GM12878 (cell line): ENCODE measurements at regions not wholly inside any gene's neighbourhood (a gene's known extent, or its start where the extent isn't known, plus 50 kb on each side); places are given as distances from the start of the nearest gene placed in this dataset.

Experiments used
- ATAC-seq: fragments of 200-7000 bp; cut with Tn5 transposase; 3 replicates; pipeline ENCODE4 v1.9.1; 2020; ENCODE audit warnings: mild to moderate bottlenecking, moderate library complexity
- BruUV-seq: library from RNA; stranded (reverse); fragments of 400-500 nt; replicated peaks from 2 replicates; lab custom pipeline; 2021; lab: Mats Ljungman, UMichigan
- CTCF ChIA-PET: fragments of 300-600 bp; sonication (Branson Sonifier 250); formaldehyde crosslinking; extraction: SDS; loops from one replicate; lab custom pipeline; 2021; ENCODE audit warnings: inconsistent platforms; lab: Yijun Ruan, JAX
- POLR2A ChIA-PET: fragments of 350-600 bp; formaldehyde crosslinking; extraction: SDS; loops from one replicate; lab custom pipeline; 2021; ENCODE audit warnings: inconsistent platforms; lab: Charles Lee
- RAD21 ChIA-PET: fragments of 300-600 bp; sonication (Branson Sonifier 250); formaldehyde crosslinking; loops from one replicate; lab custom pipeline; 2023; ENCODE audit warnings: antibody characterized with exemption; ENCODE audit not compliant: unreplicated experiment; lab: Charles Lee
- SMC1A ChIA-PET: fragments of 300-600 bp; sonication (Branson Sonifier 250); formaldehyde crosslinking; loops from one replicate; lab custom pipeline; 2023; ENCODE audit not compliant: unreplicated experiment, uncharacterized antibody; lab: Charles Lee
- DNase-seq: peaks from one replicate; pipeline ENCODE4 v3.0.0-alpha.2; 2011; ENCODE audit warnings: low read depth, low spot score
- FAIRE-seq: peaks from 3 replicates; lab custom pipeline; 2011; peaks lifted over from hg19 to GRCh38; lab: Jason Lieb, UNC
- H2AFZ ChIP-seq: 2 replicates; pipeline ENCODE4 v1.6.0; 2011; ENCODE audit warnings: low read depth, low read length, control low read depth; ENCODE audit not compliant: control insufficient read depth
- H3K27ac ChIP-seq: 2 replicates; pipeline ENCODE4 v1.5.1; 2011; ENCODE audit warnings: control low read depth; ENCODE audit not compliant: control insufficient read depth, insufficient read depth
- H3K27me3 ChIP-seq, 2 experiments: replicated peaks in 1 of 2; 2 replicates each; pipeline versions ENCODE4 v1.6.0 to v1.6.1; 2011; ENCODE audit warnings: low read length in 1 of 2; ENCODE audit not compliant: control insufficient read depth in 2 of 2, insufficient read depth in 2 of 2
- H3K36me3 ChIP-seq, 2 experiments: 2 replicates each; pipeline ENCODE4 v1.5.1; 2011; ENCODE audit warnings: low read length in 1 of 2; ENCODE audit not compliant: control insufficient read depth in 2 of 2, insufficient read depth in 2 of 2
- H3K4me1 ChIP-seq: 2 replicates; pipeline ENCODE4 v1.6.1; 2011; ENCODE audit warnings: mild to moderate bottlenecking, low read length, moderate library complexity, mixed read lengths; ENCODE audit not compliant: control insufficient read depth, insufficient read depth
- H3K4me2 ChIP-seq: 2 replicates; pipeline ENCODE4 v1.6.0; 2011; ENCODE audit warnings: control low read depth; ENCODE audit not compliant: control insufficient read depth, insufficient read depth
- H3K4me3 ChIP-seq: fragments of 200-600 bp; sonication (generic); 2 replicates; pipeline ENCODE4 v1.5.1; 2016
- H3K79me2 ChIP-seq: 2 replicates; pipeline ENCODE4 v1.6.0; 2011; ENCODE audit warnings: low read length; ENCODE audit not compliant: control insufficient read depth, insufficient read depth
- H3K9ac ChIP-seq: 2 replicates; pipeline ENCODE4 v1.8.0; 2011; ENCODE audit warnings: low read length, control low read depth, mixed read lengths; ENCODE audit not compliant: control insufficient read depth, insufficient read depth
- H3K9me3 ChIP-seq: replicated peaks from 3 replicates; pipeline ENCODE4 v1.5.1; 2011; ENCODE audit warnings: mild to moderate bottlenecking, low read length; ENCODE audit not compliant: control insufficient read depth, insufficient read depth
- H4K20me1 ChIP-seq: 2 replicates; pipeline ENCODE4 v1.6.0; 2011; ENCODE audit not compliant: control insufficient read depth, insufficient read depth
- CBFB ChIP-seq: IDR thresholded peaks from 2 replicates; pipeline ENCODE4 v1.6.1; 2016; ENCODE audit warnings: antibody characterized with exemption, low read depth
- CHD4 ChIP-seq: fragments of 200-600 bp; sonication (generic); IDR thresholded peaks from 2 replicates; pipeline ENCODE4 v1.6.1; 2016; ENCODE audit warnings: mild to moderate bottlenecking
- CREM ChIP-seq: IDR thresholded peaks from 2 replicates; pipeline ENCODE4 v1.6.1; 2014; ENCODE audit warnings: antibody characterized with exemption, low read depth
- E2F8 ChIP-seq: fragments of 450-650 bp; IDR thresholded peaks from 2 replicates; pipeline ENCODE4 v1.6.1; 2018; ENCODE audit warnings: mild to moderate bottlenecking, low read depth, moderate library complexity; ENCODE audit not compliant: partially characterized antibody
- ETV6 ChIP-seq, 2 experiments: fragments of 450-650 bp in 1 of 2; IDR thresholded peaks in 1 of 2; conservative IDR thresholded peaks in 1 of 2; 2 replicates each; pipeline ENCODE4 v1.6.1; 2014; ENCODE audit warnings: antibody characterized with exemption in 1 of 2, borderline replicate concordance in 1 of 2, low read depth in 1 of 2, mild to moderate bottlenecking in 1 of 2, moderate library complexity in 1 of 2
- FOS ChIP-seq: IDR thresholded peaks from 3 replicates; pipeline ENCODE4 v1.6.1; 2011; ENCODE audit warnings: borderline replicate concordance; ENCODE audit not compliant: insufficient read length; ENCODE audit errors: extremely low read depth
- MXI1 ChIP-seq: fragments of 150-350 bp; IDR thresholded peaks from 2 replicates; pipeline ENCODE4 v1.6.1; 2011; ENCODE audit warnings: low read depth, mild to moderate bottlenecking, inconsistent platforms, low read length, improper control_type of control experiment
- MYC ChIP-seq: IDR thresholded peaks from 2 replicates; pipeline ENCODE4 v1.6.1; 2011; ENCODE audit warnings: mild to moderate bottlenecking, low read length, moderate library complexity, inconsistent platforms; ENCODE audit not compliant: insufficient read depth, insufficient replicate concordance, insufficient read length, severe bottlenecking
- NR2F1 ChIP-seq: fragments of 450-650 bp; conservative IDR thresholded peaks from 2 replicates; pipeline ENCODE4 v1.6.1; 2017; ENCODE audit warnings: mild to moderate bottlenecking
- POLR2AphosphoS5 ChIP-seq: IDR thresholded peaks from 2 replicates; pipeline ENCODE4 v1.6.1; 2011; ENCODE audit warnings: mild to moderate bottlenecking, low read length, inconsistent platforms
- RBBP5 ChIP-seq: fragments of 200-600 bp; sonication (generic); conservative IDR thresholded peaks from 2 replicates; pipeline ENCODE4 v1.6.1; 2016
- RELA ChIP-seq: fragments of 450-650 bp; IDR thresholded peaks from 2 replicates; pipeline ENCODE4 v1.8.0; 2014; ENCODE audit warnings: borderline replicate concordance; ENCODE audit not compliant: partially characterized antibody
- STAT1 ChIP-seq: fragments of 450-650 bp; conservative IDR thresholded peaks from 2 replicates; pipeline ENCODE4 v1.6.1; 2014; ENCODE audit warnings: antibody characterized with exemption, mild to moderate bottlenecking
- TCF3 ChIP-seq: IDR thresholded peaks from 2 replicates; pipeline ENCODE4 v1.6.1; 2012; ENCODE audit warnings: low read depth, mild to moderate bottlenecking, low read length, borderline replicate concordance; ENCODE audit not compliant: insufficient read depth
- TCF7 ChIP-seq: IDR thresholded peaks from 2 replicates; pipeline ENCODE4 v1.6.1; 2014; ENCODE audit warnings: antibody characterized with exemption, borderline replicate concordance
- USF1 ChIP-seq: IDR thresholded peaks from 2 replicates; pipeline ENCODE4 v1.6.1; 2011; ENCODE audit warnings: borderline replicate concordance, low read depth, mild to moderate bottlenecking, moderate library complexity, mixed read lengths, low read length; ENCODE audit not compliant: insufficient read depth; ENCODE audit errors: extremely low read length
- YBX1 ChIP-seq: fragments of 450-650 bp; IDR thresholded peaks from 2 replicates; pipeline ENCODE4 v1.6.1; 2016; ENCODE audit warnings: antibody characterized with exemption
- ZNF274 ChIP-seq: IDR thresholded peaks from one replicate; pipeline ENCODE4 v1.8.0; 2011; ENCODE audit not compliant: insufficient read length, insufficient read depth
- WGBS: methylation state at CpG from one replicate; pipeline ENCODE4 v1.1.6; 2016; ENCODE audit warnings: low lambda C conversion rate; ENCODE audit not compliant: insufficient replicate concordance, insufficient coverage; ENCODE audit errors: missing lambda C conversion rate; 5-methylcytosine and 5-hydroxymethylcytosine counted together
- in situ Hi-C: fragments of 300-500 bp; cut with MboI; formaldehyde crosslinking; loops from 9 replicates; pipeline ENCODE4 v1.14.3; 2018; ENCODE audit warnings: mixed read lengths
- intact Hi-C: fragments of 100-400 bp; cut with micrococcal nuclease; formaldehyde crosslinking; loops from one replicate; pipeline ENCODE4 v1.14.2; 2022; ENCODE audit not compliant: unreplicated experiment
- TF ChIP-seq, protein P1 (sequence below): fragments of 450-650 bp; IDR thresholded peaks from 2 replicates; pipeline ENCODE4 v1.6.1; 2017; ENCODE audit warnings: mild to moderate bottlenecking, low read depth, inconsistent platforms; ENCODE audit not compliant: poor library complexity, severe bottlenecking

DNA sequence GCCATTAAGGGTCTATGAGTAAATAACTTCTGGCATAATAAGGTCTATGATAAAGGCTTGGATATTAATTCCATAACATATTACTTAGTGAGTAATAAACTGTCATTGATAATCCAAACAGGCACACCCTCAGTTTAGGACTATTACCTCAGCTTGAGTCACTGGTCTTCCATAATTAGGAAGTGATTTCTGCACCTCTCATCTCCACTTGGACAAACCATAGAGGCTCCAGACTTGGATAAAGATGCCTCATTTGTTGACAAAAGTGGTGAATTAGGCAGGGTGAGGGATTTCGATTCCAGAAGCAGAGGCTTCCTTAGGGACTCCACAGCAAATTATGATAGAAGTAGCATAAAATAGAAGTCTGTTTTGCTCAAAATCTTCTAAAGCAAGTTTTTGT, 127.5 kb upstream of the MTAP start:
- Histone ChIP-seq H3K4me2 (no peak overlapping the region), H3K79me2 (no peaks in the 10 kb centered on the region), H3K4me1 (no peaks in the 10 kb centered on the region), H3K9me3 (no peaks in the 10 kb centered on the region), H2AFZ (no peak overlapping the region), H3K27me3 (no peaks in the 10 kb centered on the region), H4K20me1 (no peaks in the 10 kb centered on the region), H3K36me3 (no peaks in the 10 kb centered on the region), H3K9ac (no peak overlapping the region), H3K4me3 (no peak overlapping the region), H3K27ac (no peak overlapping the region)
- ChIA-PET CTCF (no interaction called here), POLR2A (no interaction called here), SMC1A (no interaction called here), RAD21 (no interaction called here)
- no peak for FAIRE-seq
- BruUV-seq: no TSS peak
- no peak for TF ChIP-seq E2F8
- TF ChIP-seq CBFB: no peak
- no peak for TF ChIP-seq ETV6 (conservative IDR thresholded peaks at IDR 0.05 in 1 of 2, IDR thresholded peaks at IDR 0.05 in 1 of 2; ENCODE audit: borderline replicate concordance in 1 of 2, low read depth in 1 of 2)
- TF ChIP-seq, protein P1, sequence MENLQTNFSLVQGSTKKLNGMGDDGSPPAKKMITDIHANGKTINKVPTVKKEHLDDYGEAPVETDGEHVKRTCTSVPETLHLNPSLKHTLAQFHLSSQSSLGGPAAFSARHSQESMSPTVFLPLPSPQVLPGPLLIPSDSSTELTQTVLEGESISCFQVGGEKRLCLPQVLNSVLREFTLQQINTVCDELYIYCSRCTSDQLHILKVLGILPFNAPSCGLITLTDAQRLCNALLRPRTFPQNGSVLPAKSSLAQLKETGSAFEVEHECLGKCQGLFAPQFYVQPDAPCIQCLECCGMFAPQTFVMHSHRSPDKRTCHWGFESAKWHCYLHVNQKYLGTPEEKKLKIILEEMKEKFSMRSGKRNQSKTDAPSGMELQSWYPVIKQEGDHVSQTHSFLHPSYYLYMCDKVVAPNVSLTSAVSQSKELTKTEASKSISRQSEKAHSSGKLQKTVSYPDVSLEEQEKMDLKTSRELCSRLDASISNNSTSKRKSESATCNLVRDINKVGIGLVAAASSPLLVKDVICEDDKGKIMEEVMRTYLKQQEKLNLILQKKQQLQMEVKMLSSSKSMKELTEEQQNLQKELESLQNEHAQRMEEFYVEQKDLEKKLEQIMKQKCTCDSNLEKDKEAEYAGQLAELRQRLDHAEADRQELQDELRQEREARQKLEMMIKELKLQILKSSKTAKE: no peak
- TF ChIP-seq POLR2AphosphoS5: no peak
- no peak for TF ChIP-seq TCF7
- TF ChIP-seq RELA: no peak
- TF ChIP-seq STAT1: no peak
- no peak for TF ChIP-seq TCF3
- no peak for TF ChIP-seq RBBP5
- TF ChIP-seq USF1: no peak
- TF ChIP-seq FOS: no peak
- no peak for TF ChIP-seq CHD4
- TF ChIP-seq ZNF274: no peak
- TF ChIP-seq YBX1: no peak
- TF ChIP-seq MXI1: no peak
- no peak for TF ChIP-seq CREM
- TF ChIP-seq MYC: no peak
- TF ChIP-seq NR2F1: no peak
- in situ Hi-C loops: no loop called here
- WGBS: 3% methylated on average over 1 of the region's 1 CpG
- no peak for DNase-seq
- no peak for ATAC-seq
- intact Hi-C loops: no loop called here
